Large intestine (tissue), 3 donors: ENCODE measurements at regions not wholly inside any gene's neighbourhood (a gene's known extent, or its start where the extent isn't known, plus 50 kb on each side); places are given as distances from the start of the nearest gene placed in this dataset.

Source experiments
- DNase-seq, 2 donors: peaks; one replicate each; pipeline versions ENCODE4 v3.0.0 to v3.0.0-alpha.2; 2013
- H3K27ac ChIP-seq: one replicate; pipeline ENCODE4 v1.5.1; 2013; ENCODE audit warnings: low read length
- H3K27me3 ChIP-seq: 2 replicates; pipeline ENCODE4 v1.6.1; 2013; ENCODE audit warnings: low read length; ENCODE audit not compliant: control insufficient read depth, insufficient read depth
- H3K36me3 ChIP-seq: 2 replicates; pipeline ENCODE4 v1.6.1; 2013; ENCODE audit warnings: low read length; ENCODE audit not compliant: control insufficient read depth, insufficient read depth
- H3K4me1 ChIP-seq: one replicate; pipeline ENCODE4 v1.6.1; 2013; ENCODE audit warnings: low read length; ENCODE audit not compliant: control insufficient read depth, insufficient read depth
- H3K4me3 ChIP-seq: one replicate; pipeline ENCODE4 v1.5.1; 2013; ENCODE audit warnings: low read length
- H3K9me3 ChIP-seq: one replicate; pipeline ENCODE4 v1.6.1; 2013; ENCODE audit warnings: mild to moderate bottlenecking, low read depth, low read length, moderate library complexity; ENCODE audit not compliant: control insufficient read depth
- WGBS: methylation state at CpG from one replicate; pipeline ENCODE4 v1.1.5; 2013; ENCODE audit warnings: low lambda C conversion rate; ENCODE audit not compliant: insufficient coverage; 5-methylcytosine and 5-hydroxymethylcytosine counted together

DNA sequence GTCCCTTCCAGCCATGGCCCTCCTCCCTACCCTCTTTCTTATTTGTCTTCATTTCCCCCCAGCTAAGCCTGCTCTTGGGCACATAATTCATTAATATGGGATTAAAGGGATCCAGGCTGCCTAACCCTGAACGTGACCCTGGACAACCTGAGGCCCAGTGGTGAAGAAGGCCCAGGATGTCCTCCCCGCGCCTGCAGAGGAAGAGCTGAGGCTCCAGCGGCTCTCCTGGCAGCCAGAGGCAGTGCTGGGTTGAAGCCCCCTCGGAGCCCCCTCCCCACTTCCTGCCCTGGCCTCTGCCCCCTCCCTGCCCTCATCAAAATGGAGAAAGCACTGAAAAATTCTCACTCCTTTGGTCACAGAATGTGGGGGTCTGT, 96.5 kb upstream of the ATP2B2 start:
- H3K36me3 ChIP-seq = no peaks in the 10 kb centered on the region
- no peak overlapping the region for H3K4me3 ChIP-seq
- no CpG with 5 or more reads among the region's 5 CpGs for WGBS
- no peak overlapping the region for H3K27ac ChIP-seq
- no peaks in the 10 kb centered on the region for H3K9me3 ChIP-seq
- H3K4me1 ChIP-seq = no peaks in the 10 kb centered on the region
- no peak for DNase-seq
- peaks cover 4% of the 10 kb centered on the region for H3K27me3 ChIP-seq

DNA sequence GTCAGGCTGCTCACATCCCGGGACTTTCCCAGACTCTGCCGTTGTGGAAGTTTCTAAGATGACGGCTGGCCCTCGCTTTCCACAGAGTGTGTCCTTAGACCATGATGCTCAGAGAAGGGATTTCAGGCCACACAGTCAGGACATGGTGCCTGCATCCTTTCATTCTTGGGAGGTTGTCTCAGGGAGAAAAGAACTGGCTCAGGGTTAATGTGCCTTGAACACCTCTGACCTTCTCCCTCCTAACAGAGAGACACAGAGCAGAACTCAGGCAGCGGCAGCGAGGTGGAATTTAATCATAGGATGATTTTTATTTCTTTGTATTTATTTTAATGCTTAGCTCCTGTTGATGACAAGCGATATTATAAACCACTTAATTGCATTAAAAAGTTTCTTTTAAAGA, 96.9 kb upstream of the ATP2B2 start:
- no peak overlapping the region for H3K4me3 ChIP-seq
- DNase-seq = no peak
- peaks cover 4% of the 10 kb centered on the region for H3K27me3 ChIP-seq
- H3K27ac ChIP-seq = no peak overlapping the region
- H3K36me3 ChIP-seq = no peaks in the 10 kb centered on the region
- H3K9me3 ChIP-seq = no peaks in the 10 kb centered on the region
- H3K4me1 ChIP-seq = no peaks in the 10 kb centered on the region
- 78% methylated on average over 1 of the region's 7 CpGs for WGBS

DNA sequence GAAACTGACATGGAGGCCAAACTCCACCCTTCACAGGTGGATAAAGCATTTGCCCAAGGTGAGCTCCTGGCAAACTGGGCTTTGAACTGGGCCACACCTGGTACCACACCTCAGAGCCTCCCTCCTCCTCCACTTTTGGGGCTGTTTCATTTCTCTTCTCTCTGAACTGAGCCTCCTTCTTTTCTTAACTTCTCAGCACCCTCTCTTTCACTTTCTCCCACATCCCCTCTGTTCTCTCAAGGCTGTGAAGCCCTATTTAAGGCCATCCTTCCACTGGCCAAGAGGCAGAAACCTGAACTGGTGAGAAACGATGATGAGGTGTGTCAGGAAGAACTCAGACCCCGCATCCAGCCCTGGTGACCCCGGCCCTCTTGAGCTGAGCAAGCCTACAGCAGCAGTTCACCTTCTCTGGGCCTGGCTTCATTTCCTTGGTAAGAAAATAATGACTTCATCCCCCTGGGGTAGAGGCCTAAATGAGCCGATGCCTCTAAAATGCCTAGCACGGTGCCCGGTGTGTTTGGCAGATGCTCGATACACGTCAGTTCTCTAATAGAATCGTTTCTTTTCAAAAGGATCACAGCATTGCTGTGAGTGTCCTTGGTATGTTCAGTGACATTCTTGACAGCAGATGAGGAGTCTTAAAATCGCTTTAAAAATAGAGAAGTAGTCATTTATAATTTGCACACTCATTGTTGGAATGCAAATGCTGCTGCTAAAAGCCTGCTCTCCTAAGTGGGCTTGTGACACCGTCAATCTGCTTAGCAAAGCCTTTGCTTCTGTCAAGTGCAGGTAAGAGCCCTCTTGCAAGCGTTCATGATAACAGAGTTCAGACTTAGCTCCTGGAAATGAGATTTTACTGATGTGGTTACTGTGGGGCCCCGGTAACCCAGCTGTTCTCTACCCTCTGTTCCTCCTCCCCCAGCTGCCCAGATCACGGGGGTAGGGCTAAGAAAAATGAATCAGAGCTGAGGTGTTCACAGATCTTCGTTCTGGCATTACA, 97.7 kb upstream of the ATP2B2 start:
- DNase-seq = peak; percentile 7
- Histone ChIP-seq H3K4me1 (no peaks in the 10 kb centered on the region), H3K36me3 (no peaks in the 10 kb centered on the region), H3K4me3 (no peak overlapping the region), H3K9me3 (no peaks in the 10 kb centered on the region), H3K27me3 (peaks cover 4% of the 10 kb centered on the region), H3K27ac (no peak overlapping the region)
- 76% methylated on average over 2 of the region's 15 CpGs for WGBS

DNA sequence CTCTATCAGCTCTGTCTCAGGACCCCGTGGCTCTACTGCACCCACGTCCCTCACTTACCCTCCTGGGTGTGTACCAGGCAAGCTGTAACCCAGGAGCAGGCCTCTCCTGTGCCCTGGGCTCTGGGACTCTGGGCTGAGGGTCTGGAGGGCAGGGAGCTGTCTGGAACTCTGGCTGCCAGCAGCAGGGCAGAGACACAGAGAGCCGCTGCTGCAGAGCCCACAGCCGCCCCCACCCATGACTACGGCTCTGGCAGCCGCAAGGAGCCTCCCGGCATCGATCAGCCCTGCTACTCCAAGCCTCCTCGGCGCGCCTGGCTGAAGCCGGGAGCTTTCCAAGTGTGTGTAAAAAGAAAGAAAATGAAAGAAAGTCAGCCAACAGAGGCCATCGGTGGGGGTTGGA, 103.7 kb upstream of the ATP2B2 start:
- H3K4me3 ChIP-seq = no peak overlapping the region
- H3K9me3 ChIP-seq = no peaks in the 10 kb centered on the region
- WGBS = no CpG with 5 or more reads among the region's 13 CpGs
- H3K27ac ChIP-seq = no peak overlapping the region
- no peaks in the 10 kb centered on the region for H3K36me3 ChIP-seq
- no peaks in the 10 kb centered on the region for H3K4me1 ChIP-seq
- no peaks in the 10 kb centered on the region for H3K27me3 ChIP-seq
- no peak for DNase-seq

DNA sequence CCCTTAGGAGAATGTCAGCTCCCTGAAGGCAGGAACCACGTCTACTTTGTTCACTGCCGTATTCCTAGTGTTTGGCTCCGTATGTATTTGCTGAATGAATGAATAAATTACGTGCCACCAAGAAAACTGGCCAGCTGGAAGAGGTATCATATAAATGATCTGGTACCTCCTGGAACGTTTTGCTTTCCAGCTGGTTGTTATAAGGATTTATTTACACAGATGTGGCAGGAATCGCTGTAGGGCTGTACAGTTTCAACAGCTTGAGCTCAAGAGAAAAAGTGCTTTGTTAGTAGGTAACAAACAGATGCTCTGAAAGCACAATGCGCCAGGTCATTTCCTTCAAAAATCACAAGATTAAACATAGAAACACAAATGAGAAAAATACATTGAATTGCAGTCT, 108.8 kb upstream of the ATP2B2 start:
- DNase-seq = no peak
- Histone ChIP-seq H3K27me3 (no peaks in the 10 kb centered on the region), H3K4me1 (no peaks in the 10 kb centered on the region), H3K27ac (no peak overlapping the region), H3K36me3 (no peaks in the 10 kb centered on the region), H3K4me3 (no peak overlapping the region), H3K9me3 (no peaks in the 10 kb centered on the region)
- 86% methylated on average over 1 of the region's 7 CpGs for WGBS

DNA sequence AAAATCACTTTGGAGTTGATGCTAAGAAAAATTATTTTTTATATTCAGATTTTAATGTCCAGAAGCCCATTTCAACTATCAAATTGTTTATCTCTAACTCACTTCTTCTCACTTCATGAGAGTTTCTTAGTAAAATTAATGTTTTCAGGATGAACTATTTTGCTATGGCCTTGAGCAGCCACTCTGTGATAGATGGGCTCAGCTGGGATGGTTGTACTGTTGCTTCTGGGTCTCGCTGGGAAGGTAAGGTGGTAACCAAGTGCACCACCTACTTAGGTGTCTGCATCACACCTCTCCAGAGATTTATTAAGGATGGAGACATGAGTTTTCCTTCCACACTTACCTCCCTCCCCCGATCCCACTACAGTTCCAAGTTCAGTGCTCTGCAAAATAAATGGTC, 110.3 kb upstream of the ATP2B2 start:
- no peak for DNase-seq
- Histone ChIP-seq H3K27me3 (no peaks in the 10 kb centered on the region), H3K27ac (no peak overlapping the region)

DNA sequence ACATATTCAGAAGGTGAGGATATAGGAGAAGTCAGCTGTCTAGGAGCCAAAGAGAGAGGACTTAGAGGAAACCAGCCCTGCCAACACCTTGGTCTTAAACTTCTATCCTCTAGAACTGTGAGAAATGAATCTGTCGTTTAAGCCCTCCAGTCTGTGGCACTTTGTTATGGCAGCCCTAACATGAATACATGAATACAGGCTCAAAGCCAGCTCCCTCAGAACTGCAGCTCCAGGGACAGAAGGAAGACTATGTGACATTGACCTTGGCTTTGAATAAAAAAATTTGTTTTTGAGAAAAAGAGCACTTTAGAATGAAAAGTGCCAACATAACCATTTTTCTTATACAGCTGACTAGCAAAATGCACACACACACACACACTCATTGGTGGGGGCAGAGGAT, 110.9 kb upstream of the ATP2B2 start:
- Histone ChIP-seq H3K27ac (no peak overlapping the region), H3K4me1 (no peaks in the 10 kb centered on the region), H3K27me3 (no peaks in the 10 kb centered on the region), H3K36me3 (no peaks in the 10 kb centered on the region), H3K9me3 (no peaks in the 10 kb centered on the region), H3K4me3 (no peak overlapping the region)
- no CpG with 5 or more reads among the region's 1 CpG for WGBS
- DNase-seq = no peak

More for the DNA sequence above, 110.3 kb upstream of the ATP2B2 start:
- Histone ChIP-seq H3K4me1 (no peaks in the 10 kb centered on the region), H3K4me3 (no peak overlapping the region), H3K36me3 (no peaks in the 10 kb centered on the region), H3K9me3 (no peaks in the 10 kb centered on the region)
- no CpG with 5 or more reads among the region's 2 CpGs for WGBS

DNA sequence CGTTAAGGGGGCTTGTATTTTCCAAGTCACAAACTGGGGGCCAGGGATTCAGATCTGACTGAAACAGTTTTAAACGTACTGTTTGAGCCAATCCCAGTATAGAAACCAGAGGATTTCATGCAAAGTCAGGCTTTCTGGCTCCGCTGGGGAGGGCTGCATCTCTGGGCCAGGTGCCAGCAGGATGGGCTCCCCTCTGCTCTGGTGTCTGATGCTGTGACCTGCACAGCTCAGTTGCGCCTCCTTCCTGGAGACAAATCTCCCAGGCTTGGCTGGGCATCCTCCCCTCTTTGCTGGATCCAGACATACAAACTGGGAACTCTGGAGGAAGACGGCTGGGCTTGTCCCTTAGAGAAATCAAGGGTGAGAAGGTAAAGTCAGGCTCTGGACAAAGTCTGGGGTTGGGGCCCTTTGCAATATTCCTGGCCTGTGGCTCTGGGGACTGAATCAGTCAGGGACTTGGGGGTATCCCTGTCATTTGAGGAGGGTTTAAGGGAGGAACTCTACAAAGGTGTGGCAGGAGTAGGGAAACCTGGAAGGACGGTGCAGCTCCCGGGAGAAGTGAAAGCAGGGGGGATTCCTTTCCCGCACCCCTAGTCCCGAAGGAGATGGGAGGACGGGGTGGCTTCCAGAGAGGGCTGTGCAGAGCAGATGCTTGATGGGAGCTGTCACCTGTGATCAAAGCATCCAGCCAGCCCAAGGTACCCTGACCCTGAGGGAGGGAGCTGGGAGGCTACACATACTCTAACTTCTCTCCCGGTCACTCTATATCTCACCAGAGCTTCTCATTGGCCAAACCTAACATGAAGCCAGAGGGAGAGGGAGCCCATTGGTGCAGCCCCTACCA, 114.8 kb upstream of the ATP2B2 start:
- no peak for DNase-seq
- H3K27me3 ChIP-seq = no peaks in the 10 kb centered on the region
- 63% methylated on average over 2 of the region's 11 CpGs for WGBS

DNA sequence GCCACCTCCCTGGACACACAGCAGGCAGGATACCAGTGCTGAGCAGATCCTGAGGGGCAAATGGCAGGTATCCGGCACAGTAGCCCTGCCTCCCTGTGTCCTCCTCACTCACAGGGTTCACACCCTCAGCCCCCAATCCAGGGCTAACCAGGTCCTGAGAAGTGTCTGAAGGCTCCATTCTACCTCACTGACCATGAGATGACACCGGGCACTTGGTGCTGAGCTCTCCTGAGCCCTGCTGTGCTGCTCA, 115.4 kb upstream of the ATP2B2 start:
- no peak overlapping the region for H3K27ac ChIP-seq
- H3K4me1 ChIP-seq = no peaks in the 10 kb centered on the region
- WGBS = no CpG with 5 or more reads among the region's 2 CpGs
- no peaks in the 10 kb centered on the region for H3K27me3 ChIP-seq
- no peak overlapping the region for H3K4me3 ChIP-seq
- no peaks in the 10 kb centered on the region for H3K36me3 ChIP-seq
- no peaks in the 10 kb centered on the region for H3K9me3 ChIP-seq
- DNase-seq = no peak

More for the DNA sequence above, 114.8 kb upstream of the ATP2B2 start:
- no peaks in the 10 kb centered on the region for H3K9me3 ChIP-seq
- H3K27ac ChIP-seq = no peak overlapping the region
- H3K4me3 ChIP-seq = no peak overlapping the region
- H3K36me3 ChIP-seq = no peaks in the 10 kb centered on the region
- H3K4me1 ChIP-seq = no peaks in the 10 kb centered on the region

DNA sequence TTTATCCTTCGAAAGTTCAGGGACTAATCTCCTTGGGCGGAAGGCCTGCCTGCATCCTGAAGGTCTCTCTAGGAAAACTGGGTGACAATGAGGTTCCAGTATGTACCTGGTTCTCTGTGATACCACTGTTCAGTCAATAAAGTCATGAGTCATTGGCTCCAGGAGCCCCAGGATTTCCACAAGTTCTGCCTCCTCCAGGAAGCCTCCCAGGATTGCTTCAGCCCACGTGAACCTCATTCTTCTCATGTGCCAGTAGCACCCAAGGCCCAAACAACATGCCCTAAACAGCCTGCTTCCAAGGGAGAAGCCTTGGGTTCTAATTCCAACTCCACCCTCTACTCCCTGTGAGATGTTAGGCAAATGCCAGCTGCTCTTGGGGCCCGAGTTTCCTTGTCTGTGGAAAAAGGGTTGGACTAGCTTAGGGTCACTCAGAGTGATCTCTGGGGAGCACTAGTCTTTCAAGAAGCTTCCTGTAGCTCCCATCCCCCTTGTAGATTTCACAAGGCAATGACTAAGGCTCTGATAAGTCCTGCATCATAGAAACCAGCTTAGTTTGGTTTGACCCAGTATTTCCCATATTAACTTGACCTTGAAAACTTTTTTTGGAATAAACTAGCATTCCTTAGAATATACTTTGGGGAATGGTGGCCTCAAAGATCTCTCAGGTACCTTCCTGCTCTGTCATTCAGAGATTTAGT, 118.3 kb upstream of the ATP2B2 start:
- H3K4me1 ChIP-seq = no peaks in the 10 kb centered on the region
- no peak overlapping the region for H3K27ac ChIP-seq
- no peak overlapping the region for H3K4me3 ChIP-seq
- H3K27me3 ChIP-seq = no peaks in the 10 kb centered on the region
- H3K9me3 ChIP-seq = no peaks in the 10 kb centered on the region
- no peak for DNase-seq
- WGBS = no CpG with 5 or more reads among the region's 4 CpGs
- no peaks in the 10 kb centered on the region for H3K36me3 ChIP-seq
